HepG2 (cell line): ENCODE measurements at regions not wholly inside any gene's neighbourhood (a gene's known extent, or its start where the extent isn't known, plus 50 kb on each side); places are given as distances from the start of the nearest gene placed in this dataset.
"Not testable (repeated sequence)": the region's sequence is repeated elsewhere in the genome, so short reads cannot be mapped to it uniquely, and the experiment has no call there.

ENCODE experiments used
- CREM ChIP-seq, 2 experiments: sonication (generic) in 1 of 2; formaldehyde crosslinking in 1 of 2; IDR thresholded peaks; 2 replicates each; pipeline versions ENCODE4 v1.4.0 to v1.6.1; 2016 to 2020; ENCODE audit warnings: antibody characterized with exemption in 1 of 2, mild to moderate bottlenecking in 1 of 2, missing genetic modification reagents in 1 of 2
- HNF1B ChIP-seq: sonication (generic); formaldehyde crosslinking; IDR thresholded peaks from 2 replicates; pipeline ENCODE4 v1.5.1; 2020; ENCODE audit warnings: mild to moderate bottlenecking, moderate library complexity, missing genetic modification reagents
- MXD4 ChIP-seq: IDR thresholded peaks from 2 replicates; pipeline ENCODE4 v1.6.1; 2016; ENCODE audit warnings: mild to moderate bottlenecking, missing biosample characterization, missing genetic modification reagents
- POLR2AphosphoS5 ChIP-seq: IDR thresholded peaks from 2 replicates; pipeline ENCODE4 v1.6.1; 2012; ENCODE audit warnings: low read depth, low read length
- SRSF9 ChIP-seq: fragments of 200-400 bp; formaldehyde crosslinking; IDR thresholded peaks from 2 replicates; pipeline ENCODE4 v1.6.1; 2018; ENCODE audit warnings: borderline replicate concordance, mild to moderate bottlenecking, low read depth, low read length; ENCODE audit not compliant: insufficient read depth, poor library complexity, severe bottlenecking
- TF ChIP-seq, protein P1 (sequence below), 2 experiments: sonication (generic) in 1 of 2; formaldehyde crosslinking in 1 of 2; IDR thresholded peaks; 2 replicates each; pipeline versions ENCODE4 v1.4.0 to v1.6.1; 2018 to 2020; ENCODE audit warnings: missing genetic modification reagents in 2 of 2, borderline replicate concordance in 1 of 2, low read depth in 1 of 2, mild to moderate bottlenecking in 1 of 2, missing biosample characterization in 1 of 2
- TF ChIP-seq, protein P2 (sequence below): sonication (generic); formaldehyde crosslinking; IDR thresholded peaks from 2 replicates; pipeline ENCODE4 v1.5.0; 2020; ENCODE audit warnings: mild to moderate bottlenecking, missing genetic modification reagents, moderate library complexity

DNA sequence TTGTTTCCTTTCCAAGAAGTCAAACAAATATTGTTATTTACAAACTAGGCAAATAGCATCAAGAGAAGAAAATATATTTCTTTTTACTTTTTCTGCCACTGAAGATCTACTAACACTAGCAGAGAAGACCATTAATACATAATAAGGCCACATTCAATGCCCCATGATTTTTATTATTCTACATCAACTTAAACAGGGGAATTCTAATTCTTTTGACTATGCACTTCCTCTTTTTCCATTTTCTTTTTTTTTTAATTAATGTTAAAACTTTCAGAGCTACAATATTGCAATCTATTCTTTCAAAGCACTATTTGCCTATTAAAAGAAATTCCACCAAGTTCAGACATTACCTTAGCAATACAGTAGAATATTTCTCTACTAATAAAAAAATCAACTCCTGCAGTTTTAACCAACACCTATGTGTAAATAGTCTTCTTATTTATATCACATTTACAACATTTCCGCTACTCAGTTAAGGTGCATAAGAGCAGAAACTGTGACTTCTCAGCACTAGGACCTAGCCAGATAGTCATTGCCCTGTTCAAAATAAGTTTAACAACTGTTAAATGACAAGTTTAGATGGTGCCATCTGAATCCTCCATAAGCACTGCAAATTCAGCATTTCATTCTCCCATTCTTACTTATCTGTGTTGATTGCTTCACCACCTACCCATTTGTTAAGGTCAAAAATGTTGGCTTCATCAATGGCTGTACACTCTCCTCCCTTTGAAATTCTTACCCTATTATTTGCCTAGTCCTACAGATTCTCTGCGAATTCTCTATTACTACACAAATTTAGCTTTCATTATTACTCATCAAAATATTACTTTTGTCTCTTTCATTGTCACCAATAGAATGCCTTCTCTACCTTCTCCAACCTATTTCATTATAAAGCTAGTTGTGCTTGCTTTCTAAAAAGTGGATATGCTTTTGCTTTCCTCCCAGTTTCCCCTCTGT lies 90.1 kb downstream of the SPDYE17 start:
- not testable (repeated sequence) for TF ChIP-seq HNF1B (CRISPR knock-in tag); CREM (IDR thresholded peaks at IDR 0.05); CREM (CRISPR knock-in tag; IDR thresholded peaks at IDR 0.05); POLR2AphosphoS5; MXD4; SRSF9
- TF ChIP-seq, protein P1, sequence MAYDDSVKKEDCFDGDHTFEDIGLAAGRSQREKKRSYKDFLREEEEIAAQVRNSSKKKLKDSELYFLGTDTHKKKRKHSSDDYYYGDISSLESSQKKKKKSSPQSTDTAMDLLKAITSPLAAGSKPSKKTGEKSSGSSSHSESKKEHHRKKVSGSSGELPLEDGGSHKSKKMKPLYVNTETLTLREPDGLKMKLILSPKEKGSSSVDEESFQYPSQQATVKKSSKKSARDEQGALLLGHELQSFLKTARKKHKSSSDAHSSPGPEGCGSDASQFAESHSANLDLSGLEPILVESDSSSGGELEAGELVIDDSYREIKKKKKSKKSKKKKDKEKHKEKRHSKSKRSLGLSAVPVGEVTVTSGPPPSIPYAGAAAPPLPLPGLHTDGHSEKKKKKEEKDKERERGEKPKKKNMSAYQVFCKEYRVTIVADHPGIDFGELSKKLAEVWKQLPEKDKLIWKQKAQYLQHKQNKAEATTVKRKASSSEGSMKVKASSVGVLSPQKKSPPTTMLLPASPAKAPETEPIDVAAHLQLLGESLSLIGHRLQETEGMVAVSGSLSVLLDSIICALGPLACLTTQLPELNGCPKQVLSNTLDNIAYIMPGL (CRISPR knock-in tag; IDR thresholded peaks at IDR 0.05; ENCODE audit: borderline replicate concordance in 1 of 2, low read depth in 1 of 2), result not testable (repeated sequence)
- TF ChIP-seq, protein P2, sequence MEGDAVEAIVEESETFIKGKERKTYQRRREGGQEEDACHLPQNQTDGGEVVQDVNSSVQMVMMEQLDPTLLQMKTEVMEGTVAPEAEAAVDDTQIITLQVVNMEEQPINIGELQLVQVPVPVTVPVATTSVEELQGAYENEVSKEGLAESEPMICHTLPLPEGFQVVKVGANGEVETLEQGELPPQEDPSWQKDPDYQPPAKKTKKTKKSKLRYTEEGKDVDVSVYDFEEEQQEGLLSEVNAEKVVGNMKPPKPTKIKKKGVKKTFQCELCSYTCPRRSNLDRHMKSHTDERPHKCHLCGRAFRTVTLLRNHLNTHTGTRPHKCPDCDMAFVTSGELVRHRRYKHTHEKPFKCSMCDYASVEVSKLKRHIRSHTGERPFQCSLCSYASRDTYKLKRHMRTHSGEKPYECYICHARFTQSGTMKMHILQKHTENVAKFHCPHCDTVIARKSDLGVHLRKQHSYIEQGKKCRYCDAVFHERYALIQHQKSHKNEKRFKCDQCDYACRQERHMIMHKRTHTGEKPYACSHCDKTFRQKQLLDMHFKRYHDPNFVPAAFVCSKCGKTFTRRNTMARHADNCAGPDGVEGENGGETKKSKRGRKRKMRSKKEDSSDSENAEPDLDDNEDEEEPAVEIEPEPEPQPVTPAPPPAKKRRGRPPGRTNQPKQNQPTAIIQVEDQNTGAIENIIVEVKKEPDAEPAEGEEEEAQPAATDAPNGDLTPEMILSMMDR (CRISPR knock-in tag), result not testable (repeated sequence)
